ENCODE measurements at regions not wholly inside any gene's neighbourhood (a gene's known extent, or its start where the extent isn't known, plus 50 kb on each side); places are given as distances from the start of the nearest gene placed in this dataset.

DNA sequence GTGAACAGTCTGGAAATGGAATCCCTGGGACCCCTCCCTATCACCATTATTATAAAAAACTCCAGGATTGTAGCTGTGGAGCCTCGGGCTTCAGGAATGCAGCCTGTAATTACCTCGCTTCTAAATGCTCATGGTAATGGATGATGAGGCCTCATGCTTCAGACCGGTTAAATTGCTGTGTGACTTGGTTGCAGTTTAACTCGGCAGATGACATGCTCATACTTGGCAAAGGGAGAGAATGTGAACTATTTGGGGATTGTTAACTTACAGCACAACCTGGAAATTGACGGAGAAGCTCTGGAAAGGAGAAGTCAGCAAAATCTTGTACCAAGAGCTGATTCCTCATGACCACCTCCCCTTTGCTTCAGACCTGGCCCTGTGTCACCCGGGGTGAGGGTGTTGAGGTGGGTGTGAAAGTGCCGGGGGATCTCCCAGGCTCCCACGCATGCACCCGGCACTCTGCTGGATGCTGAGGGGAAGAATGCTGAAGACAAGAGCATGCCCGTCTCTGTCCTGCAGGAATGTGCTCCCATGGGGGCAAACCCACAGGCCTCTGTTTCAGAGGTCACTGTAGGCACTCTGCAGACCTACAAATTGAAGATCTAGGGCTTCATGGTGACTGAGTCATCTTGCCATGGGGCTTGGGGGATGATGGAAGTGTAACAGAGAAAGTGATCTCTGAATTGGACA, 364.8 kb downstream of the RPS6KC1 start:
- H3K36me3 ChIP-seq, result no peaks in the 10 kb centered on the region
- DNase-seq (ENCODE audit: low spot score), result no peak

GRCh38 chr1:213416461-213417224, 365.6 kb downstream of the RPS6KC1 start:
- H3K4me1 ChIP-seq (ENCODE audit: control insufficient read depth in 1 of 2, low read depth in 2 of 2), result no peaks in the 10 kb centered on the region
- H3K27me3 ChIP-seq (replicated peaks; ENCODE audit: insufficient read depth), result no peaks in the 10 kb centered on the region
- no peak for DNase-seq (ENCODE audit: low spot score)
- no peaks in the 10 kb centered on the region for H3K9me3 ChIP-seq
- no peak for TF ChIP-seq CTCF (IDR thresholded peaks at IDR 0.05)
- no peak overlapping the region for H3K27ac ChIP-seq
- no peak for ATAC-seq (ENCODE audit: insufficient number of reproducible peaks, low FRiP score, low read depth)
- no peaks in the 10 kb centered on the region for H3K36me3 ChIP-seq
- H3K4me3 ChIP-seq, result no peak overlapping the region

More for the DNA sequence above, 364.8 kb downstream of the RPS6KC1 start:
- no peak for TF ChIP-seq CTCF (IDR thresholded peaks at IDR 0.05)
- Histone ChIP-seq H3K9me3 (no peaks in the 10 kb centered on the region), H3K27ac (no peak overlapping the region), H3K4me3 (no peak overlapping the region), H3K4me1 (ENCODE audit: control insufficient read depth in 1 of 2, low read depth in 2 of 2) (no peaks in the 10 kb centered on the region), H3K27me3 (replicated peaks; ENCODE audit: insufficient read depth) (no peaks in the 10 kb centered on the region)
- no peak for ATAC-seq (ENCODE audit: insufficient number of reproducible peaks, low FRiP score, low read depth)

DNA sequence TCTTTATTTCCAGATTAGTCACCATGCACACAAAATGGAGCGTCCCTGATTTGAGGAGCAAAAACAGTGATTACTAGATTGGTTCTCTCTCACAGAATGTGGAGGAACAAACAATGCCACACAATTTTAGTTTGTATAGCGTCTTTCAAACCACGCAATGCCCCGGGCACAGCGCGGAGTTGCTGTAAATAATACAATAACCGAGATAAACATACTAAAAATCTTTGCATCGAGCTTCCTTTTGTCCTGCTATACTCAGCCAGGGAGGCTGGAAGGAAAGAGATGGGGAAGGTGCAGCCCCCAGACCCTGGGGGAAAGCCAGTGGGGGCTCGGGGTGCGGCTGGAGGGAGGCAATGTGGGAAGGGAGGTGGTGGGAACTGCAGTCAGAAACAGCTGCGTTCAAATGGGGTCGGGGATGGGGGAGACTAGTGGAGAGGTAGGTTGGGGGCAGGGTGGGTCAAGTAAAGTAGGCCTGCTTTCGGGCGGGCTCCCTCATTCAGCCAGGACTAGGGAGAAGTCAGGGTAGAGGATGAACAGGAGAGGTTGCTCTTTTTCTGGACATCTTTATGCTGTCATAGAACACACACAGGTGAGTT, 366.3 kb downstream of the RPS6KC1 start:
- Histone ChIP-seq H3K27ac (no peak overlapping the region), H3K9me3 (no peaks in the 10 kb centered on the region), H3K27me3 (replicated peaks; ENCODE audit: insufficient read depth) (no peaks in the 10 kb centered on the region), H3K36me3 (no peaks in the 10 kb centered on the region), H3K4me1 (ENCODE audit: control insufficient read depth in 1 of 2, low read depth in 2 of 2) (no peaks in the 10 kb centered on the region), H3K4me3 (no peak overlapping the region)
- no peak for DNase-seq (ENCODE audit: low spot score)
- no peak for ATAC-seq (ENCODE audit: insufficient number of reproducible peaks, low FRiP score, low read depth)
- no peak for TF ChIP-seq CTCF (IDR thresholded peaks at IDR 0.05)

GRCh38 chr1:213417846-213418245, 366.8 kb downstream of the RPS6KC1 start:
- no peak for TF ChIP-seq CTCF (IDR thresholded peaks at IDR 0.05)
- Histone ChIP-seq H3K27me3 (replicated peaks; ENCODE audit: insufficient read depth) (no peaks in the 10 kb centered on the region), H3K4me1 (ENCODE audit: control insufficient read depth in 1 of 2, low read depth in 2 of 2) (no peaks in the 10 kb centered on the region), H3K36me3 (no peaks in the 10 kb centered on the region), H3K27ac (no peak overlapping the region), H3K9me3 (no peaks in the 10 kb centered on the region), H3K4me3 (no peak overlapping the region)
- no peak for ATAC-seq (ENCODE audit: insufficient number of reproducible peaks, low FRiP score, low read depth)
- DNase-seq (ENCODE audit: low spot score), result no peak

All from thoracic aorta (tissue), 2 donors.